ENCODE measurements at regions not wholly inside any gene's neighbourhood (a gene's known extent, or its start where the extent isn't known, plus 50 kb on each side); places are given as distances from the start of the nearest gene placed in this dataset.

DNA sequence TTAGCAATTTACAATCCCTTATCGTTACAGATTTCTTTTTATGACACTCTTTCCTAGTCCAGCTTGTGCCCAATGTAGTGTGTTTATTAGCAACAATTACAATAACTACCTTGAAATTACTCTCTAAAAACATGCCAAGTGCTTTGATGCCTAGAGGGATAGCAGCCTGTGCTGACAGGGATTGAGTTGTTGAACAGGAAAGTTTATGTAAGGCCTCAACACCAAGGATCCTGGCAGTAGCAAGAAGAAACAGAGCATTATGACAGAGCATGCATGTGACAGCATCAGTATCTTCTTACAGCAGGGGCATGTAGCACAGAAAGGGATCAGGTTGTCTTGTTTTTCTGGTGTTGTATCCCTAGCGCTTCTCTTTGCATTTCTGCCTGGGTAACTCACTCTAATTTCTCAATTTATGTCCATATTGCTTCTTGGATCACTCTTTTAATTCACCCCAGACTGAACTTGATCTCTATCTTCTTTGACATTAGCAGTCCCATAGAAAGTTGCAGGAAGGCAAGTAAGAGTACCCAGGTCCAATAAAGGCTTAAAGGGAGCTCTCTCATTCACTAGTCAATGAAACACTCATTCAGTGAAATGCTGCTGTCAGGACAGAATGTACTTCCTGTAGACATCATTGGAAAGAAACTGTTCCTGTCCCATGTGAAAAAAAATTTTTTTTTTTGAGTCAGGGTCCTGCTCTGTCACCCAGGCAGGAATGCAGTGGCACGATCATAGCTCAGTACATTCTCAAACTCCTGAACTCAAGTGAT, 220.0 kb upstream of the GRIP1 start:
- Histone ChIP-seq H3K79me2 (ENCODE audit: insufficient read depth, low read length) (no peaks in the 10 kb centered on the region), H3K27me3 (ENCODE audit: insufficient read depth, low read length, poor library complexity) (no peaks in the 10 kb centered on the region), H3K27ac (ENCODE audit: low read length) (no peak overlapping the region), H4K20me1 (ENCODE audit: insufficient read depth, low read length) (no peaks in the 10 kb centered on the region), H3K9me3 (ENCODE audit: insufficient read depth, low read length, severe bottlenecking) (no peaks in the 10 kb centered on the region), H3K4me2 (ENCODE audit: insufficient read depth, low read length) (no peak overlapping the region), H2AFZ (ENCODE audit: low read depth, low read length) (no peak overlapping the region), H3K4me1 (ENCODE audit: insufficient read depth, low read length) (no peaks in the 10 kb centered on the region), H3K9ac (ENCODE audit: low read depth, low read length) (no peak overlapping the region), H3K36me3 (ENCODE audit: insufficient read depth, low read length) (no peaks in the 10 kb centered on the region), H3K4me3 (ENCODE audit: low read depth in 1 of 2, low read length in 2 of 2) (no peak overlapping the region)
- no peak for TF ChIP-seq EZH2 (IDR thresholded peaks at IDR 0.05; ENCODE audit: borderline replicate concordance, low read depth, low read length, severe bottlenecking)
- no peak for TF ChIP-seq CTCF (IDR thresholded peaks at IDR 0.05; ENCODE audit: borderline replicate concordance, extremely low read depth, low read length, poor library complexity, severe bottlenecking)
- no peak for DNase-seq
- no peak for ATAC-seq (ENCODE audit: insufficient read depth, low read depth)

- no peak for DNase-seq
- Histone ChIP-seq H3K4me2 (ENCODE audit: insufficient read depth, low read length) (no peak overlapping the region), H3K27me3 (ENCODE audit: insufficient read depth, low read length, poor library complexity) (no peaks in the 10 kb centered on the region), H2AFZ (ENCODE audit: low read depth, low read length) (no peak overlapping the region), H3K9me3 (ENCODE audit: insufficient read depth, low read length, severe bottlenecking) (no peaks in the 10 kb centered on the region), H4K20me1 (ENCODE audit: insufficient read depth, low read length) (no peaks in the 10 kb centered on the region), H3K9ac (ENCODE audit: low read depth, low read length) (no peak overlapping the region), H3K4me1 (ENCODE audit: insufficient read depth, low read length) (no peaks in the 10 kb centered on the region), H3K79me2 (ENCODE audit: insufficient read depth, low read length) (no peaks in the 10 kb centered on the region), H3K27ac (ENCODE audit: low read length) (no peak overlapping the region), H3K36me3 (ENCODE audit: insufficient read depth, low read length) (no peaks in the 10 kb centered on the region), H3K4me3 (ENCODE audit: low read depth in 1 of 2, low read length in 2 of 2) (no peak overlapping the region)
- TF ChIP-seq EZH2 (IDR thresholded peaks at IDR 0.05; ENCODE audit: borderline replicate concordance, low read depth, low read length, severe bottlenecking) (no peak), CTCF (IDR thresholded peaks at IDR 0.05; ENCODE audit: borderline replicate concordance, extremely low read depth, low read length, poor library complexity, severe bottlenecking) (no peak)
- ATAC-seq (ENCODE audit: insufficient read depth, low read depth): no peak
These were observed 220.7 kb upstream of the GRIP1 start for GRCh38 chr12:66899588-66899987.

DNA sequence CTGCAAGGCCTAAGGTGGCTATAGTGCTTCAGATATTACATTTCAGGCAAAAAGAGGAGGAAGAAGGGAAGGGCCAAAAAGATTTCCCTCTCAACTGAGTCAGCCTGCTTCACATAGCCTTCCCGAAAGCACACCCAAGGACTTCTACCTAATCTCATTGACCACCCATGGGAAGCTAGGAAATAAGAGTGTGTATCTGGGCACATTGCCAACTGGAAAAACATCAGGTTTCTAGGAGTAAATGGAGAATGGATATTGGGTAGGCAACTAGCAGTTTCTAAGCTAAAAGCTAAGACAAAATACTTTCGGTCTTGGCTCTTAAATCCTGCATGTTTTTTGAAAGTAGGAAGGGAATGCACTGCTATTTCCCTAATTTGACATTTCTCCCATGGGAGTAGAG, 221.7 kb upstream of the GRIP1 start:
- ATAC-seq (ENCODE audit: insufficient read depth, low read depth): no peak
- Histone ChIP-seq H3K4me1 (ENCODE audit: insufficient read depth, low read length) (no peaks in the 10 kb centered on the region), H4K20me1 (ENCODE audit: insufficient read depth, low read length) (no peaks in the 10 kb centered on the region), H3K4me2 (ENCODE audit: insufficient read depth, low read length) (no peak overlapping the region), H3K27ac (ENCODE audit: low read length) (no peak overlapping the region), H3K79me2 (ENCODE audit: insufficient read depth, low read length) (no peaks in the 10 kb centered on the region), H3K36me3 (ENCODE audit: insufficient read depth, low read length) (no peaks in the 10 kb centered on the region), H3K4me3 (ENCODE audit: low read depth in 1 of 2, low read length in 2 of 2) (no peak overlapping the region), H3K9me3 (ENCODE audit: insufficient read depth, low read length, severe bottlenecking) (no peaks in the 10 kb centered on the region), H3K27me3 (ENCODE audit: insufficient read depth, low read length, poor library complexity) (no peaks in the 10 kb centered on the region), H3K9ac (ENCODE audit: low read depth, low read length) (no peak overlapping the region), H2AFZ (ENCODE audit: low read depth, low read length) (no peak overlapping the region)
- no peak for DNase-seq
- TF ChIP-seq CTCF (IDR thresholded peaks at IDR 0.05; ENCODE audit: borderline replicate concordance, extremely low read depth, low read length, poor library complexity, severe bottlenecking): no peak
- TF ChIP-seq EZH2 (IDR thresholded peaks at IDR 0.05; ENCODE audit: borderline replicate concordance, low read depth, low read length, severe bottlenecking): no peak
